ENCODE measurements at regions not wholly inside any gene's neighbourhood (a gene's known extent, or its start where the extent isn't known, plus 50 kb on each side); places are given as distances from the start of the nearest gene placed in this dataset.

GRCh38 chr6:122284848-122285247, 114.6 kb upstream of the HSF2 start:
- Histone ChIP-seq H3K4me2 (ENCODE audit: insufficient read depth, low read length) (no peak overlapping the region), H3K9me1 (ENCODE audit: control insufficient read depth, insufficient read depth, low read length) (no peaks in the 10 kb centered on the region), H3K36me3 (ENCODE audit: control insufficient read depth, insufficient read depth, low read length) (no peaks in the 10 kb centered on the region), H4K20me1 (replicated peaks; ENCODE audit: control insufficient read depth, insufficient read depth, low read length) (no peaks in the 10 kb centered on the region), H3K4me1 (replicated peaks in 1 of 2; ENCODE audit: control insufficient read depth in 2 of 2, insufficient read depth in 2 of 2, low read length in 2 of 2) (peaks cover 0 to 8% of the 10 kb centered on the region in 2 experiments; a peak in 1 of 5 replicates), H3K27ac (ENCODE audit: extremely low read depth, low read depth, low read length) (no peak overlapping the region), H3K4me3 (no peak overlapping the region), H3K27me3 (ENCODE audit: control insufficient read depth in 2 of 2, insufficient read depth in 2 of 2, low read length in 2 of 2) (no peaks in the 10 kb centered on the region), H2AFZ (ENCODE audit: low read depth, low read length) (no peak overlapping the region), H3K9me3 (replicated peaks; ENCODE audit: control insufficient read depth, insufficient read depth, low read depth, low read length) (0 out of 2 replicates have a peak, but pooled peaks cover 2% of the 10 kb centered on the region), H3K79me2 (ENCODE audit: control insufficient read depth, insufficient read depth, low read length) (no peaks in the 10 kb centered on the region), H3K9ac (ENCODE audit: insufficient read depth in 1 of 2, low read depth in 2 of 2, low read length in 2 of 2) (no peak overlapping the region)
- ChIA-PET CTCF (ENCODE audit: low intra/inter-chr PET ratio) (no interaction called here), POLR2A (interaction anchor here (0.7 kb wide), 1 partner anchor 16 kb away, joined by 3 read pairs; no protein-coding TSS in a partner anchor)
- no peak for TF ChIP-seq THRAP3 (IDR thresholded peaks at IDR 0.05; ENCODE audit: borderline replicate concordance)
- no peak for TF ChIP-seq NR2F6 (CRISPR knock-in tag; IDR thresholded peaks at IDR 0.05)
- TF ChIP-seq PURB (CRISPR knock-in tag; IDR thresholded peaks at IDR 0.05; ENCODE audit: low read depth), result no peak
- TF ChIP-seq, protein P1, sequence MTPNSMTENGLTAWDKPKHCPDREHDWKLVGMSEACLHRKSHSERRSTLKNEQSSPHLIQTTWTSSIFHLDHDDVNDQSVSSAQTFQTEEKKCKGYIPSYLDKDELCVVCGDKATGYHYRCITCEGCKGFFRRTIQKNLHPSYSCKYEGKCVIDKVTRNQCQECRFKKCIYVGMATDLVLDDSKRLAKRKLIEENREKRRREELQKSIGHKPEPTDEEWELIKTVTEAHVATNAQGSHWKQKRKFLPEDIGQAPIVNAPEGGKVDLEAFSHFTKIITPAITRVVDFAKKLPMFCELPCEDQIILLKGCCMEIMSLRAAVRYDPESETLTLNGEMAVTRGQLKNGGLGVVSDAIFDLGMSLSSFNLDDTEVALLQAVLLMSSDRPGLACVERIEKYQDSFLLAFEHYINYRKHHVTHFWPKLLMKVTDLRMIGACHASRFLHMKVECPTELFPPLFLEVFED (CRISPR knock-in tag; conservative IDR thresholded peaks at IDR 0.05), result no peak
- no peak for TF ChIP-seq MTA2 (IDR thresholded peaks at IDR 0.05; ENCODE audit: low read depth)
- no peak for TF ChIP-seq ZC3H8 (IDR thresholded peaks at IDR 0.05)
- no peak for TF ChIP-seq NCOA4 (IDR thresholded peaks at IDR 0.05; ENCODE audit: partially characterized antibody)
- no peak for TF ChIP-seq ZNF384 (IDR thresholded peaks at IDR 0.05; ENCODE audit: low read depth, low read length)
- no peak for TF ChIP-seq KAT2B (IDR thresholded peaks at IDR 0.05; ENCODE audit: low read depth, low read length)
- no peak for TF ChIP-seq U2AF2 (optimal IDR thresholded peaks at IDR 0.05; ENCODE audit: low read depth, low read length)
- TF ChIP-seq ZEB2 (IDR thresholded peaks at IDR 0.05), result no peak
- TF ChIP-seq PTRF (tag; IDR thresholded peaks at IDR 0.05), result no peak
- TF ChIP-seq CUX1 (CRISPR knock-in tag; IDR thresholded peaks at IDR 0.05), result no peak
- no peak for TF ChIP-seq BDP1 (IDR thresholded peaks at IDR 0.05; ENCODE audit: insufficient read depth, insufficient read length)
- TF ChIP-seq ZNF133 (CRISPR knock-in tag; IDR thresholded peaks at IDR 0.05), result no peak
- TF ChIP-seq, protein P2, sequence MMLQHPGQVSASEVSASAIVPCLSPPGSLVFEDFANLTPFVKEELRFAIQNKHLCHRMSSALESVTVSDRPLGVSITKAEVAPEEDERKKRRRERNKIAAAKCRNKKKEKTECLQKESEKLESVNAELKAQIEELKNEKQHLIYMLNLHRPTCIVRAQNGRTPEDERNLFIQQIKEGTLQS (IDR thresholded peaks at IDR 0.05), result no peak
- TF ChIP-seq, protein P2 (CRISPR knock-in tag; conservative IDR thresholded peaks at IDR 0.05), result no peak
- TF ChIP-seq ZSCAN29 (IDR thresholded peaks at IDR 0.05), result no peak
- no peak for TF ChIP-seq HIVEP1 (CRISPR knock-in tag; IDR thresholded peaks at IDR 0.05)
- DNase-seq (ENCODE audit: extremely low read depth in 1 of 4, low spot score in 3 of 4), result no peak
- no peak for FAIRE-seq
- BruUV-seq (replicated peaks), result no TSS peak
- ATAC-seq, result no peak
- intact Hi-C loops (cut with micrococcal nuclease), result no loop called here
- 0% methylated on average over 1 of the region's 1 CpG for WGBS (ENCODE audit: insufficient coverage, low coverage, missing lambda C conversion rate)
- in situ Hi-C loops (cut with MboI), result no loop called here

All from K562 (cell line).